ENCODE measurements at regions not wholly inside any gene's neighbourhood (a gene's known extent, or its start where the extent isn't known, plus 50 kb on each side); places are given as distances from the start of the nearest gene placed in this dataset.

- TF ChIP-seq CTCF (IDR thresholded peaks at IDR 0.05; ENCODE audit: low read length, missing control alignments), result no peak
- no peak overlapping the region for H3K4me3 ChIP-seq (replicated peaks; ENCODE audit: low read depth, low read length)
- no peak for DNase-seq (ENCODE audit: low read depth)
Measured at GRCh38 chr7:69260023-69260422, 338.3 kb upstream of the AUTS2 start.

- DNase-seq (ENCODE audit: low read depth), result no peak
- no peak overlapping the region for H3K4me3 ChIP-seq (replicated peaks; ENCODE audit: low read depth, low read length)
- TF ChIP-seq CTCF (IDR thresholded peaks at IDR 0.05; ENCODE audit: low read length, missing control alignments), result no peak
Measured at GRCh38 chr7:69263550-69263949, 334.7 kb upstream of the AUTS2 start.

- no peak for TF ChIP-seq CTCF (IDR thresholded peaks at IDR 0.05; ENCODE audit: low read length, missing control alignments)
- H3K4me3 ChIP-seq (replicated peaks; ENCODE audit: low read depth, low read length), result no peak overlapping the region
- no peak for DNase-seq (ENCODE audit: low read depth)
Measured at GRCh38 chr7:69269806-69270205, 328.5 kb upstream of the AUTS2 start.

GRCh38 chr7:69272101-69272500, 326.2 kb upstream of the AUTS2 start:
- no peak for TF ChIP-seq CTCF (IDR thresholded peaks at IDR 0.05; ENCODE audit: low read length, missing control alignments)
- DNase-seq (ENCODE audit: low read depth), result no peak
- no peak overlapping the region for H3K4me3 ChIP-seq (replicated peaks; ENCODE audit: low read depth, low read length)

- DNase-seq (ENCODE audit: low read depth), result no peak
- H3K4me3 ChIP-seq (replicated peaks; ENCODE audit: low read depth, low read length), result no peak overlapping the region
- TF ChIP-seq CTCF (IDR thresholded peaks at IDR 0.05; ENCODE audit: low read length, missing control alignments), result no peak
Measured at GRCh38 chr7:69276011-69276729, 322.1 kb upstream of the AUTS2 start.

- DNase-seq (ENCODE audit: low read depth), result no peak
- TF ChIP-seq CTCF (IDR thresholded peaks at IDR 0.05; ENCODE audit: low read length, missing control alignments), result no peak
- H3K4me3 ChIP-seq (replicated peaks; ENCODE audit: low read depth, low read length), result no peak overlapping the region
Measured at GRCh38 chr7:69277366-69277765, 320.9 kb upstream of the AUTS2 start.

GRCh38 chr7:69282946-69283345, 315.3 kb upstream of the AUTS2 start:
- DNase-seq (ENCODE audit: low read depth), result no peak
- no peak overlapping the region for H3K4me3 ChIP-seq (replicated peaks; ENCODE audit: low read depth, low read length)
- no peak for TF ChIP-seq CTCF (IDR thresholded peaks at IDR 0.05; ENCODE audit: low read length, missing control alignments)
